ENCODE measurements at regions not wholly inside any gene's neighbourhood (a gene's known extent, or its start where the extent isn't known, plus 50 kb on each side); places are given as distances from the start of the nearest gene placed in this dataset.

DNA sequence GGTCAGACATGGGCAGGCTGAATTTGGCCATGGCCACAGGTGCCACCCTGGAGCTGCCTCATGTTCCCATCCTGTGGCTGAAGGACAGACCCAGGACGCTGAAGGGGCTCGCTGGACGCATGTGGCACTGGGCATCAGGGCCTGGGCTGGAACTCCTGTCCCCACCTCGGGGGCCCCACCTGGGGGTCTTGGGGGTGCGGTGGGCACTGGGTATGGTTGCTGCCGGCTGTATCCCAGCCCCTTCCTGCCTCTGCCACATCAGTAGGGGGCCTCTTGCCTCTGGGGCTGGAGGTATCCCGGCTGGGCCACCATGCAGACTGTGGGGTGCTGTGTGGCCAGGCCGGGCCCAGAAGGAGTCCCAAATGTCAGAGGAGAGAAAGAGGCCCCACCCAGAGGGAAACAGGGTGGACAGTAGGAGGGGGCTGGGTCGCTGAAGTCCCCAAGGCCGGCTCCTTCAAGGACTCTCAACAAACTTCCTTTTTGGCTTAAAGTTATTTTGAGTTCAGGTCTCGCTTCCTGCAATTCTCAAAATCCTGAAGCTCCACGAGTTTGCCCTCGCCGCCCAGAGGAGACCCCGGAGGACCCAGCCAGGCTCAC, 78.7 kb downstream of the SIK1 start:
- no peak for FAIRE-seq
- no peak for DNase-seq (ENCODE audit: low spot score)

DNA sequence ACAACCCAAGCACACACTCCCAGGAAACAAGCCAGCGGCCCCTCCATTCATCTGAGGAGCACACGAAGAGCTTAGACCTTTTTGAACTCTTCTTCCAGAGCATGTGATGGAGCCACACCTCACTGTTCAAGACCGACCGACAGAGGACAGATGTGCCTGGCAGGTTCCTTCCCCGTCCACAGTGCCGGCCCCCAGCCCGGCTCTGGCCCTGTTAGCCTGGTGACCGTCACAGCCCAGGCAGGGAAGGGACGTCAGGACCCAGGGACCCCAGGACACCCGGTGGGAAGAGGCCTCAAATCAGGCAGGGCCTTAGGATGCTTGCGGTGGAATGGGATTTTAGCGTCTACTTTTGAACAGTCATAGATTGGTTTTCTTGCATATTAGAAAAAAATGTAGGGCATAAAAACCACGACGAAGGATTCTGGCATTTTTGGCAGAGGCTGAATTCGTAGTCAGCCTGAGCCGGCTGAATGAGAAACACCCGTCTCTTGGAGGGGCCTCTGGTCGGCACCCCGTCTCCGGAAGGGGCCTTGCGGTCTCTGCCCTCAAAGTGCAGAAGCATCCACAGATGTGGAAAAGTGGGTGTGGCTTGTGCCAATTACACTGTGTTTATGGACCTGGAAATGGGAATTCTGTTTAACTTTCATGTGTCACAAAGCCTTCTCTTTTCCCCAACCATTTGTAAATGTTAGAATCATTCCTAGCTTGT, 79.3 kb downstream of the SIK1 start:
- DNase-seq (ENCODE audit: low spot score): no peak
- FAIRE-seq: no peak

DNA sequence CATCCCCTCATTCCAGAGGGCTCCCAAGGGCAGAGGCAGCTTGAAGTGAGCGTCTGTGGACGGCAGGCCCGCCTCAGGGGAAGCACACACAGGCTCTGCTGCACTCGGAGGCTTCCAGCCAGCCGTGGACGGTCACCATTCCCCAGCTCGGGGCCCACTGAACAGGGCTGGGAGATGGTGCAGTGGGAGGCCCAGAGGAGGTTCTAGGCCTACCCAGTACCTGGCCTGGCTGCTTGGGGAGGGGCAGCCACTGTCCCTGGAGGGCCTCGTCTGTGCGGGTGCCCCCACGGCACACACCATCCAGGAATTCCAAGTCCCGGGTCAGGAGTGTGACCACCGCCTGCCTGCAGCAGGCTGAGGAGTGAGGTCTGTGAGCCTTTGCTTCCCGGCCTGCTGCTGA, 80.4 kb downstream of the SIK1 start:
- DNase-seq (ENCODE audit: low spot score): no peak
- peak; percentile 30 for FAIRE-seq

DNA sequence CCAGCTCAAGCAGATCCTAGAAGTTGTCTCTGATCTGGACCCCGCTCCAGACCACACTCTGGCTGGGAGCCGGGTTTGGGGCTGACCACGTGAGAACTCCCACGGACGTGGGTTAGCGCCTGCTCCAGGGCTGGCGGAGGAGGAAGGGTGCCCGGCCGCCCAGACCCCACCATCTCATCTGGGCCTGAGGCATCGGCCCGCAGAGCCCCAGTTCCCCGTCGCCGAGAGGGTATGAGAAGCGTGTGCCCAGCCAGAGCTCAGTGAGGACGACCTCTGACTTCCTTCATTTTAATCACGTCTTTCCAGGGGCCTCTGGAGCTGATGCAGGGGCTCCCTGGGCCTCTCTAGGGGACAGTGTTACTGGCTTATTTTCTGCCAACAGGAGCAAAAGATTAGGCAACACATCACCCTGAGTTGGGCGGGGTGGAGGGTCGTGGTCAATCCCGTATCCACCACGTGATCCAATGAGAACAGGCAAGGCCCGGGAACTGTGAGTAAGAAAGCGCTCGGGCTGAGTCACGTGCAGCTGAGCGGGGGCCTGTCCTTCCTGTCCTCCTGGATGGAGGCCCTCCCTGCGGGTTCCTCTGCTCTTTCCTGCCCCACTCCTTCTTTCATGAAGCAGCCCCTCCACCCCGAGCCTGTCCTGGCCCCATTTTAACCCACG, 81.1 kb downstream of the SIK1 start:
- FAIRE-seq: no peak
- peak; percentile 66 for DNase-seq (ENCODE audit: low spot score)

DNA sequence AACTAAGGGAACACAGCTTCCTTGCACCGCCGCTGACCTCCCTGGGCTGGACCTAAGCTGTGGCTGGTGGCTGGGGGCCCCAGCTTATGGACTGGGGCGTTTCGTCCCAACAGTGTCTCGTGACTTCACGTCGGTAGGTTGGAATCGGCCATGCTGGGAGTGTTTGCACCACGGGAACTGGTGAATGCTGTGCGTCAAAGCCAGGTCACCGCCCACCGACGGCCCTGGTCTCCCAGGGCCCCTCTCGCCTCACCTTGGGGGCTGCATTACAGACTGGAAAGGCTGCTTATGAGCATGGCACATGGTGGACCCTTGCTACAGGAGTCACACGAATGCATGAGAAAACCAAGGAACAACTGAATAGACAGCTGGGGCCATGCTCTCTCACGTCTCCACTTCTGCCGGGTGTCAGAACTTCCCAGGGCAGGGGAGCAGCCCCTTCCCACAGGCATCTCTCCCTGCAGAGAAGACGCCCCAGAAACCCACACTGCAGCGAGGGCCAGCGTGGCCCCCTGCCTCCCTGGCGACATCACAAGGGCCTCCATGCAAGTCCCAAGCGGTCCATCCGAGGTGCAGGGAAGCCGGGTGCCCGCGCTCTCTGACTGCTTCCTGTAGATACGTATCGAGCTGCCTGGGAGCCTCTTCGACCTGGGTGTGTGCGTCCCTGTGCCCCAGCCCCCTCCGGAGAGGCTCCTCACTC, 81.7 kb downstream of the SIK1 start:
- no peak for FAIRE-seq
- DNase-seq (ENCODE audit: low spot score): no peak

DNA sequence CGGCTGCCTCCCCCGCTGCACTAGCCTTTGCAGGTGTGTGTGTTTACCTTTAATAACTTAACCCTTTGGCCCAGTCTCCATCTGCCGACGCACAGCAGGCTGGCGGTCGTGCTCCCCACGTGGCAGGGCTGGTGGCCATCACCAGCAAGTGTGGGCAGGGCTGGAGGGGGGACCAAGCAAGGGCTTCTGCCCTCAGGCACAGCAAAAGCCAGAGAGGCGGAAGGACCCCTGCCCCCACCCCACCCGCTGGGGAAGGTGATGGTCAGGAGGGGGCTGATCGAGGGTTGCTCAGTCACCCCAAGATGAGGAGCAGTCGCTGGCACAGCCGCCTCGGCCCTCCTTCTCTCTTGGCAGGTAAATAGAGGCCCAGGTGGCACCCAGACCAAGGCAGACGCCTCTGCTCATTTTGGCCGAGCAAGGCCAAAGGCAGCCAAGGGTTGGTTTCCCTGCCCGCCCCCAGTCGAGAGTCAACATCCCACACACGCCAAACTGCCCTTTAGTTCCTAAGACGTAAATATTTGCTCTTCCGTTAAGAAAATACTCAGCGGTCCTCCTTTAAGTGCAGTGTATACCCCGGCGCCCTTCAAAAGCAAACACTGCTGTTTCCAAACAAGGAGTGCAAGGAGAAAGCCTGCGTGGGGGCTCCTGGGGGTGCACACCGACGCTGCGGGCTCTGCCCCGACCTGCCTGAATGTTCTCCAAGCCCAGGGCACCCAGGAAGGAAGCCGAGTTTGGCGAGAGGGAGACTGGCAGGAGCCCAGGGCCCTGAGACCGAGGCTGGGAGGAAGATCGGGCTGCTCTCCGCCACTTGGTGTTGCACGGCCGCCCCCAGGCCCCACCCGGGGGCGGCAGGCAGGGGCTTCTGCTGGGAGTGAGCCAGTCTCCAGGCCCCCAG, 82.7 kb downstream of the SIK1 start:
- DNase-seq (ENCODE audit: low spot score) (no peak), FAIRE-seq (no peak)

DNA sequence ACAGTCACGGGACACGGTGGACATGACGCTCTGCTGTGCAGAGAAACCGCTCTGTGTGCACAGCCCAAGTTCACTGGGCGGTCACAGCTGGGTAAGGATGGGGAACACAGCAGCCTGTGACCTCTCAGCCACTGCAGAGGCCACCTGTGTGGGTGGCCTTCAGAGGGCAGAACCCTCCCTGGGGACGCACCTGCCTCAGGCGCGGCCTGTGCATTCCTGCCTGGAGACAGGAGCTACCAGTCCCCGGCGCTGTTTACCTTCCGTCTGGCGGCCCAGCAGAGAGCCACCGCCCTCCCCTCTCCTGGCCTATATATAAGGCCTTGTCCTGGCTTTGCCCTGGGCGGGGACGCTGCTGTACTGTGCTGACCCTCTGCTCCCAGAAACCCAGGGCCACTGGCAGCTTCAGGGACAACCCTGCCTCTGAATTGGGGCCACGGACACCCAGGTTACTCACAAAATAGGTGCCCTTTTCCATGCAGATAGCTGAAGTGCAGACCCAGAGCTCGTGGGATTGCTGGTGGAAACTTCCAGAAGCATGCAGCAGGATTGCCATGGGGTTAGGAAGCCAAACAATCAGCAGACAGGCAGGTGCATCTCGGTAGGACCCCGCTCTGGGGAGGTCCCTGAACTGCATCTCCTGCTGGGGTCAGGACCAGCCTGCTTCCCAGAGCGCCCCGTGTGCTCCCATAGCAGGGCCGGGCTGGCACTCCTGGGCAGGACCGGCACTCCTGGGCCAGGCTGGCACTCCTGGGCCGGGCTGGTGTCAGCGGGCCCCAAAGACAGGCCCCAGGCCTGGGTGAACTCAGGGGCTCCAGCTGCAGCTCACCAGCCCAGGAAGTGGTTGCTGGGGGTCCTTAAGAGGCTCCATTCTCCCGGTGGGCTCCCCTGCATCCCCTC, 83.6 kb downstream of the SIK1 start:
- peak; percentile 27 for DNase-seq (ENCODE audit: low spot score)
- peak; percentile 32 for FAIRE-seq

DNA sequence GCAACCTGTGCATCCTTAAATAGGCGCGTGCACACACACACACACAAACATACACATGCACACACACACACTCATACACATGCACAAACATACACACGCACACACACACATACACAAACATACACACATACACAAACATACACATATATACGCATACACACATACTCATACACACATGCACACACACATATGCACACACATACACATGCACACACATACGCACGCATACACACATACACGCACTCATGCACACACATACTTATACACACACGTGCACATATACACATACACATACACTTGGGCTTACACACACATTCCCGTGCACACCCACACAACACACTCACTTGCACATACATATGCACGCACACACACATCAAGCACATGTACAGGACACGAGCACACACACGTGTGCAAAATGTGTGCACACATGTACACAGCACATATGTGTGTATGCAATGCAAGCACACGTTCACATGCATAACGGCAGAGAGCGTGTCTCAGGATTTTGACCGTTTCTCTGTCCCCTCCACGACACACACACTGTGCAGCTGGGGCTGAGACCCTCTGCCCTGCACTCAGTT, 84.5 kb downstream of the SIK1 start:
- FAIRE-seq (peak; percentile 99), DNase-seq (ENCODE audit: low spot score) (no peak)

DNA sequence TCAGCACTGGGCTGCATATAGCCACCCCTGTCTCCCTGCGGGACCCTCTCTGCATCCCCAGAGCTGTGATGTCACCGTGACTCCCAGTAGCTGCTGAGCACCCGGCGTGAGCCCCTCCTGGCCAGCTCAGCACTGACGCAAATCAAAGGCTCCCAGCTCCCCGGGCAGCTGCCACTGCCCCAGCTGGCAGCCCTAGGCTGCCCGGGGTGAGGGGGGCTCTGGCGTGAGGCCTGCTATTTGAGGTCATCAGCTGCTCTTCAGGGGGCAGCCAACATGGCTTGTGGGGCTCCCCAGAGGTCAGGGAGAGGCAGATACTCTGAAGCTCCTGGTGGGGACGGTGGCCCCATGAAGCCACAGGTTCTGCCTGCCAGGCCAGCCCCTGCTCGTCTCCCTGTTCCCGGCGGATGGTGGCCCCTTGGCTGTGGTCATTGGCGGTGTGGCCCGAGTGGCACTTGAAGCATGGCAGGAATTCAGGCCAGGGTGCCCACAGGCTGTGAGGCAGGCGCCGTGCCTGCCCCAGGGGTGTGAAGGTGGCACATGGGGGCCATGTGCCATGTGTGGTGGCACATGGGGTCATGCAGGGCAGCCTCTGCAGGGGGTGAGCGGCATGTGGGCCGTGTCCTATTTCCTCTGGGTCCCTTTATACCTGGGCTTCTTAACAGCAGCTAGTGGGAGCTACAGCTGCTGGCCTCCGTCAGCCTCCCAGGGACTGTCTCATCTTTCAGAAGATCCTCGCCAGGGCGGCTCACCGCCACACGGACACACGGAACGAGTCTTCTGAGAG, 85.4 kb downstream of the SIK1 start:
- FAIRE-seq: no peak
- DNase-seq (ENCODE audit: low spot score): no peak

DNA sequence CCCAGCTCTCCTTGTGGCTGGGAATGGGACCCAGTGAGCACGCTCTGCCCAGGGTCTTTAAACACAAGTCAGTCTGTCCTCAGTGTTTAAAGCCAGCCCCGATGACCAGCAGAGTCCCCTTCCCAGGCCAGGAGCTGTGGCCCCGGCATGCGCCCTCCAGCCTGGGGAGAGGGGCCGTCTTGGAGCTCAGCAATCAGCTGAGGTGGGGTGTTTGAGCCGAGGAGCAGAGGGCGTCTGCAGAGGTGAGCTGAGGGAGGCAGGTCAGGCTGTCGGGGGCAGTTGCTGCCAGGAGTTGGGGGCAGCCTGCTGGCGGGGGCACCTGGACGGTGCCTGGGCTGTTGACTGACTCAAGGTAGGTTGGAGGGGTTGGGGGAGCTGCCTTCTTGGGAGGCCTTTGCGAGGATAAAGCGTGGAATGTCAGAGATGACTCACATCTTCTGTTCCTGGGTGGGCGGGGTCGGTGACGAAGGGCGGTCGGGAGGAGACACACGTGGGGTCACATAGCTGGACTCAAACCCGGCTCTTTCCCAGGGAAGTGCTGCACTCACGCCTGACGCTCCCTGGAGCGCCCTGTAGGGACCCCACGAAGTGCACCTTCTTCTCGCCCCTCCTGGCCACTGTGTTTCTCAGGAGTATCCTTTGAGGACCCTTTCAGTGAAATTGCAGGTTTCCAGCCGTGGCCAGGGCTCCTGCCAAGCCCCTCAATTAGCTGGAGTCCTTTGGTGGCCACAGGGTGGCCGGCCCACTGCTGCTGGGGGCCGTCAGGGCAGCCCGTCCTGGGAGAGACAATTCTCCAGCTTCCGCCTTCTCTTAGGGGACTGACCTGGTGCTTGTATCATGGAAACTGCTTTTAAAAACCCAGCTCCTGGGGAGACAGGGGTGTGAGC, 86.2 kb downstream of the SIK1 start:
- peak; percentile 17 for FAIRE-seq
- DNase-seq (ENCODE audit: low spot score): peak; percentile 88

DNA sequence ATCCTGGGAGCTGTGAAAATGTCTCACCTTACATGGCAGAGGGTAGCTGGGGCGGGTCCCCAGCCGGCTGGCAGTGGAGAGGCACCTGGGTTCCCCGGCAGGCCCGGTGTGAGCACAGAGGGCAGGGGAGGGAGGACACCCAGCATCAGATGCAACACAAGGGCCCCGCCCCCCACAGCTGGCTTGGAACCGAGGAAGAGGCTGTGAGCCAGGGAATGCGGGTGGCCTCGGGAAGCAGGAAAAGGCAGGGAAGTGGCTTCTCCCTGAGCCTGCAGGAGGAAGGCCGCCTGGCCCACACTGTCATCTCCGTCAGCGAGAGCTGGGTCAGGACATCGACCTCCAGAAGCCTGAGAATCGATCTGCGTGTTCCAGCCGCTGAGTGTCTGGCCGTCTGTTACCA, 87.3 kb downstream of the SIK1 start:
- FAIRE-seq: no peak
- no peak for DNase-seq (ENCODE audit: low spot score)

DNA sequence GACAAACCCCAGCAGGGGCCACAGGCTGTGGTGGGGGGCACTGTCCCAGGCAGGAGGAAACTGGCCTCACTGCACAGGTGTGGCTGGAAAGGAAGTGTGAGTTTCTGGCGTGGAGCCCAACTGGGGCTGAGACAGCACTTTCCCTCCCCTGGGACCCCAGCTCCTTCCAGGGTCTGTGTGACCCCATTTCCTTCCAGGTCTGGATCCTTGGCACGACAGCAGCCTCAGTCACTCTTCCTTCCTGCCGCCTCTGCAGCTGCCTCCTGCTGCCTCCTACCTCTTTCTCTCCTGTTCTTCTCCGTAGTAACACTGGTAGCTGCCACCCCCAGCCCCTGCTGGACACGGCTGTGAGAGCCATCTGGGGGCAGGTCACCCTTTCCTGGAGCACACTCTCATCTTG, 88.0 kb downstream of the SIK1 start:
- no peak for FAIRE-seq
- no peak for DNase-seq (ENCODE audit: low spot score)

DNA sequence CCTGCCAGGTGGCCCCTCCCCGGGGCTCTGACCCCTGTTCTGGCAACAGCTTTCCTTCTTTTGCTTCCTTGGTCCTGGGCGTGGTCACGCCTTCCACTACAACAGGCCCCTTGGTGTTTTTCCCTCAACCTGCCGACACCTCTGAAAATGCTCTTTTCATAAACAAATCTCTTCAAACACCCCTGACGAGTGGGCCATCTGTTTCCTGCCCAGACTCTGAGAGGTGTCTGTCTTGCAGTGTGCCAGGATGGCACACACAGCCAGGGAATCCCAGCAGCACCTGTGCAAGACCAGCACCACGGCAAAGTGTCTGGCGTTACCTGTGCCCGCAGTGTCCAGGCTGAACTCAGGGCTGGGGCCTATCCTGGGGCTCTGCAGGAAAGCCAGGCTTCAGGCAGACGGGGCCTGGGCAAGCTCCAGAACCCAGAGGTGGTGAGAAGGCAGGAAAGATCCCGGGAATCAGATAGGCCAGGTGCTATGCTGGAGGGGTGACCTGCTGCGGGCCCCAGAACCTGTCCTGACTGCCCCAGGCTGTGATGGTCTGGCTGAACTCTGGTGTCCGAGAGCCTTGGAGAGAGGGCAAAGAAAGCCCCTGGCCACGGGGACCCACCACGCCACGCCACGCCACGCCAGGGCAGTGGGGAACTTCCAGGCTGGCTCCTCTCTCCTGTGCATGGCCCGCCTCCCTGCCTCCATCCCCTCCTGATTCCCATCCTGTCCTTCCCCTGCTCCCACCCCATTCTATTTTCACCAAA, 88.9 kb downstream of the SIK1 start:
- FAIRE-seq (no peak), DNase-seq (ENCODE audit: low spot score) (no peak)

DNA sequence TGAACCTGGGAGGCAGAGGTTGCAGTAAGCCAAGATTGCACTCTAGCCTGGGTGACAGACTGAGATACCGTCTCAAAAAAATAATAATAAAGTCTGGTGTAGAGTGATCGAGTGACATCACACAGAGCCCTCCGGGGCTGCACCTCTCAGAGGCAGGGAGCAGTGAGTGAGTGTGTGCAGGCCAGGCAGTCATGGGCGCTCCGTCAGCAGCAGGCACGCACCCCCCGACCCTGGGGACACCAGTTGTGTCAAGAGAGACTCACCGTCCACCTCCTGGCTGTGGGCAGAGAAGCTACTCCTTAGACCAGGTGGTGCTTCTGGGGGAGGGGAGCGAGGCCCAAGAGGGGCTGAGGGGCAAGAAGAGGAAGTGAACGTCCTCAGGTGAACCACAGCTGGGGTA, 91.8 kb downstream of the SIK1 start:
- FAIRE-seq: no peak
- DNase-seq (ENCODE audit: low spot score): no peak

DNA sequence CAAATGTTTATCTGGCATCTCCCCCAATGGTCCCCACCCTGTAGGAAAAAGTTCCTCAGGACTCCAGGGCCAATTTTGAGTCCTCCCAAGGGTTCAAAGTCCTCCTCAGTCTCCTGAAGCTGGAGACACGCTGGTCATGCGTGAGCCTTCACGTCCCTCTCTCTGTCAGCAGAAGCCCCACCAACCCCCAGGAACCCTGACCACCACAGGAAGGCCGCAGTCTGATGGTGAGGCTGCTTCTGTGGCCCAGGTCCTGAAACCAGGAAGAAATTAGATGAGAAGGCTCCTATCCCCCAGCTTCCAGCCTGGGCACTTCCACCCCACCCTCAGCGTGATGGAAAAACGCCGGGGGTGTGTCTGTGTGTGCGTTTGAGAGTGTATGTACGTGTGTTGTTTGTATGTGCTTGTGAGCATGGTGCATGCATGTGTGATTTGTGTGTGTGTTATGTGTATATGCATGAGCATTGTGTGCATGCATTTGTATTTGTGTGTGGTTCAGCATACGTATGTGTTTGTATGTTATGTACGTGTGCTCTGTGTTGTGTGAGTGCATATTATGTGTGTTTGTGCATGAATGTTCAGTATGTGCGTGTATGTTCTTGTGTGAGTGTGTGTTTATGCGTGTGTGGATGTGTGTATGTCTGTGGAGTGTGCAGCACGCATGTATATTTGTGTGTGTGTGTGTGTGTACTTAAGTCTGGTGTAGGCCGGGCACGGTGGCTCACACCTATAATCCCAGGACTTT, 92.5 kb downstream of the SIK1 start:
- no peak for DNase-seq (ENCODE audit: low spot score)
- FAIRE-seq: peak; percentile 62

DNA sequence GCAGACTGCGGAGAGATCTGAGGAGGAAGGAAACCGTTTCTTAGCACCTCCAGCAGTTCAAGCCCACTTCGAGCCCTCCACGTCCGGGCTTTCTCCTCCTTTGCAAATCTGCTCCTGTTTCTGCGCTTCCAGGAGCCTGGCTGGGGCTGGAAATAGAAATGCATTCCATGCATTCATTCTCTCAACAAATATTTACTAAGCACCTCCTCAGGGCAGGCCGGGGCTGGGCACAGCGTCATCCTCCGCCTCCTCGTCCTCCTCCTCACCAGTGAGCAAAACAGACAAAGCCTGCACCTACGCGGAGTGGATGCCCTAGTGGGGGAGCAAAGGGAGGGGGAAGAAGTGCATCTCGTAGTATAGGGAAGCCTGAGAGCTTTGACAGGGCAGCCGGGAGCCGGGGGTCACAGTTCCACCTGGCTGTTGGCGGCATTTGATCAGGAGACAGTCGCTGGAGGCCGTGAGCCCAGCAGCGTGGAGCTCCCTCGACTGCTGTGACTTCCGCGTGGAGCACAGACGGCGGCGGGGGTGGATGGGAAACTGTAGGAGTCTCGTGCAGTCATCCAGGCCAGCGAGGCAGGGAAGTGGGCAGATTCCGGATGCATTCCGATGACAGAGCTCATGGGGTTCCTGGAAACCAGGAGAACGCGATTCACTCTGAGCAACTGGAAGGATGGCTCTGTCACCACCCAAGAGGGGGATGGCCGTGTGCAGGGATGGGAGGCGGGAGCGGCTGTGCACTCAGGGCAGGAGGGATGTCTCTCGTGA, 93.5 kb downstream of the SIK1 start:
- DNase-seq (ENCODE audit: low spot score) (peak; percentile 75), FAIRE-seq (peak; percentile 68)
